Right cardiac atrium (tissue), 5 donors: ENCODE measurements at regions not wholly inside any gene's neighbourhood (a gene's known extent, or its start where the extent isn't known, plus 50 kb on each side); places are given as distances from the start of the nearest gene placed in this dataset.

ENCODE experiments used
- ATAC-seq, 2 donors: fragments of 200-7000 bp; cut with Tn5 transposase; one replicate each; pipeline versions ENCODE4 v1.8.0 to v1.9.1; 2020; ENCODE audit warnings: moderate library complexity in 2 of 2, mild to moderate bottlenecking in 1 of 2
- DNase-seq, 3 donors: peaks; one replicate each; pipeline ENCODE4 v3.0.0-alpha.2; 2020
- H3K27ac ChIP-seq: one replicate; pipeline ENCODE4 v1.5.1; 2013; ENCODE audit warnings: mild to moderate bottlenecking, low read length, control low read depth, moderate library complexity
- H3K27me3 ChIP-seq: one replicate; pipeline ENCODE4 v1.6.1; 2013; ENCODE audit not compliant: control insufficient read depth, insufficient read depth
- H3K4me1 ChIP-seq: one replicate; pipeline ENCODE4 v1.6.1; 2013; ENCODE audit warnings: low read length; ENCODE audit not compliant: control insufficient read depth, insufficient read depth
- H3K4me3 ChIP-seq: one replicate; pipeline ENCODE4 v1.5.1; 2013; ENCODE audit warnings: low read length, control low read depth
- H3K9me3 ChIP-seq: one replicate; pipeline ENCODE4 v1.6.1; 2013; ENCODE audit warnings: low read length; ENCODE audit not compliant: control insufficient read depth
- WGBS: extraction: QIAGEN DNeasy Blood & Tissue Kit; methylation state at CpG from one replicate; pipeline ENCODE4 v1.1.7; 2013; 5-methylcytosine and 5-hydroxymethylcytosine counted together
- intact Hi-C, 4 donors: fragments of 100-400 bp; cut with DNase I; formaldehyde crosslinking; loops; one replicate each; pipeline versions ENCODE4 v1.11.0 to v1.14.0; 2022 to 2023
- donor health status: healthy with polysubstance abuse.
- donor health status: DM: no; HTN: yes; CAD: no.
- donor health status: DM: no; HTN: no; CAD: no.
- donor health status: DM: no; HTN: yes; CAD: no; lungs with severe emphysema.
- donor health status: DM: yes; HTN: yes; CAD: no.

DNA sequence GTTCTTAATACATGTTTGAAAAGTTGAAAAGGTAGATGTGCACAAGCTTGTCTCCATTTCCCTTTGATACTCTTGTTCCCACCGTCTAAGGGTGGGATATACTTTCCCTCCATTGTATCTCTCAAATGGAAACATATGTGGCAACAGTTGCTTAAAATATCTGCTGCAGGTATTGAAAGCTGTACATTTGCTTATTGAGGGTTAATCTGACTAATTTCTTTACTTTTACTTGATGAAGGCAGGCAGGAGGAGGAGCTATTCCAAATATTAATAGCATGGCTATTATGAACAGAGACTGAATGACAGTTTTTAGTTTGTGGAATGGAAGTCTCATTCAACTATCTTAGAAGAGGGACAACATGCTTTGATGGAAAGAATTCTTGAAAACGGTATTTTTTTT is 103.8 kb downstream of the SLC10A2 start:
- Histone ChIP-seq H3K9me3 (no peaks in the 10 kb centered on the region), H3K4me3 (no peak overlapping the region), H3K4me1 (no peaks in the 10 kb centered on the region), H3K27ac (no peak overlapping the region), H3K27me3 (peaks cover 2% of the 10 kb centered on the region)
- ATAC-seq: no peak
- intact Hi-C loops: no loop called here
- DNase-seq: no peak
- WGBS: 77% methylated on average over 2 of the region's 2 CpGs

GRCh38 chr13:102960959-102961358 is 105.3 kb downstream of the SLC10A2 start:
- 82% methylated on average over 4 of the region's 4 CpGs for WGBS
- Histone ChIP-seq H3K4me1 (no peaks in the 10 kb centered on the region), H3K27me3 (peaks cover 2% of the 10 kb centered on the region), H3K4me3 (no peak overlapping the region), H3K9me3 (no peaks in the 10 kb centered on the region), H3K27ac (no peak overlapping the region)
- DNase-seq (no peak), ATAC-seq (no peak)
- intact Hi-C loops: no loop called here

GRCh38 chr13:102956449-102956848 is 109.8 kb downstream of the SLC10A2 start:
- WGBS: 60% methylated on average over 4 of the region's 4 CpGs
- H3K4me3 ChIP-seq: no peak overlapping the region
- H3K27me3 ChIP-seq: peaks cover 1% of the 10 kb centered on the region
- intact Hi-C loops: no loop called here
- H3K4me1 ChIP-seq: no peaks in the 10 kb centered on the region
- DNase-seq (no peak), ATAC-seq (no peak)
- H3K9me3 ChIP-seq: no peaks in the 10 kb centered on the region
- H3K27ac ChIP-seq: no peak overlapping the region

- no peak for ATAC-seq
- 94% methylated on average over 3 of the region's 3 CpGs for WGBS
- intact Hi-C loops: no loop called here
- Histone ChIP-seq H3K4me1 (no peaks in the 10 kb centered on the region), H3K27me3 (no peaks in the 10 kb centered on the region), H3K9me3 (no peaks in the 10 kb centered on the region), H3K4me3 (no peak overlapping the region), H3K27ac (no peak overlapping the region)
- no peak for DNase-seq
These were observed 108.5 kb downstream of the ERCC5 start for GRCh38 chr13:102954350-102954749.

- ATAC-seq (no peak), DNase-seq (peak in 1 of 3 donors; percentile 38)
- Histone ChIP-seq H3K9me3 (no peaks in the 10 kb centered on the region), H3K4me3 (no peak overlapping the region), H3K4me1 (no peaks in the 10 kb centered on the region), H3K27me3 (no peaks in the 10 kb centered on the region), H3K27ac (no peak overlapping the region)
- intact Hi-C loops: no loop called here
- 63% methylated on average over 9 of the region's 9 CpGs for WGBS
These were observed 106.0 kb downstream of the ERCC5 start for GRCh38 chr13:102951808-102952207.

- WGBS: 57% methylated on average over 8 of the region's 8 CpGs
- intact Hi-C loops: no loop called here
- H3K27me3 ChIP-seq: no peaks in the 10 kb centered on the region
- H3K27ac ChIP-seq: no peak overlapping the region
- peak; percentile 43 to 71 for ATAC-seq
- H3K4me1 ChIP-seq: no peaks in the 10 kb centered on the region
- no peaks in the 10 kb centered on the region for H3K9me3 ChIP-seq
- peak in 2 of 3 donors; percentile 39 to 52 for DNase-seq
- H3K4me3 ChIP-seq: no peak overlapping the region
These were observed 102.0 kb downstream of the ERCC5 start for GRCh38 chr13:102947745-102948405.

GRCh38 chr13:102945886-102946285 is 100.1 kb downstream of the ERCC5 start:
- WGBS: 91% methylated on average over 4 of the region's 4 CpGs
- H3K4me1 ChIP-seq: no peaks in the 10 kb centered on the region
- H3K27me3 ChIP-seq: no peaks in the 10 kb centered on the region
- H3K9me3 ChIP-seq: no peaks in the 10 kb centered on the region
- intact Hi-C loops: no loop called here
- no peak overlapping the region for H3K27ac ChIP-seq
- ATAC-seq (no peak), DNase-seq (no peak)
- no peak overlapping the region for H3K4me3 ChIP-seq

DNA sequence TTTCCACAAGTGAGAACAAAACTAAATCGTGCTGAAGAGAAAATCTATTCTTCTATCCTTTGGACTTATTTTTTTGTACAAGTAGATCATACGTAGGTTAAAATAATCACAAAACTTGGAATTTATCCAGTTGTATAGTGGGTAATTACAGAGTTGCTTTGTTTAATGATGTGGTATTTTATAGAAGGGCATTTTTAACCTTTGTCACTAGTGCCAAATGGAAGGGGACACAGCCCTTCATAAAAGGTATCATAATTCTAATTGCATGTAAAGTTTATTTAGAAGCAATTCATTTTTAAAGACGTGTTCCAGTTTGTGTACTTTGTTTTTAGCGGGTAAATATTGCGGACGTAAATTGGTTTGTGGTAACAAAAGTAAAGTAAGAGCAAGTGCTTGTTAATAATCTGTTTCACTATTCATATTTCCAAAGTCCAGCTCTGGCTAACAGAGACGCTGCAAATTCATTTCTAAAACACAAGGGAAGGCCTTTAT is 99.5 kb downstream of the ERCC5 start:
- Histone ChIP-seq H3K27ac (no peak overlapping the region), H3K9me3 (no peaks in the 10 kb centered on the region), H3K4me3 (no peak overlapping the region), H3K4me1 (no peaks in the 10 kb centered on the region), H3K27me3 (no peaks in the 10 kb centered on the region)
- 85% methylated on average over 7 of the region's 7 CpGs for WGBS
- intact Hi-C loops: no loop called here
- DNase-seq (no peak), ATAC-seq (no peak)

GRCh38 chr13:102944821-102945220 is 99.0 kb downstream of the ERCC5 start:
- H3K27me3 ChIP-seq: no peaks in the 10 kb centered on the region
- no peak for DNase-seq
- 81% methylated on average over 2 of the region's 2 CpGs for WGBS

DNA sequence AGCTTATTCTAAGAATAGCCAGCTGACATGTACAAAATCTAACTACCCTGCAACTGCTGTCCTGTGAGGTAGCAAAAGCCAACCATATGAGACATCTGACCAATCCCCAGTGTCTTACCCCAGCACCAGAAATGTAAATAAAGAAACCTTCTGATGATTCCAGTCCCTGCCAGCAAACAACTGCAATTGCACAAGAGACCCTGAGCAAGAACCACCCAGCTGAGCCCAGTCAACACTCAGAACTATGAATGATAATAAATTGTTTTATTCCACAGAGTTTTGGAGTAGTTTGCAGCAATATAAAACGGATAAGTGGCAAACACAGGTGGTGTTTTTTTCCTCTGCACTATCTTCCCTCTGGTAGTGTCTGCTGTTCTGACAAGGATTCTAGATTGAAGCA is 94.9 kb downstream of the ERCC5 start:
- Histone ChIP-seq H3K9me3 (no peaks in the 10 kb centered on the region), H3K27me3 (no peaks in the 10 kb centered on the region), H3K4me3 (no peak overlapping the region), H3K27ac (no peak overlapping the region), H3K4me1 (no peaks in the 10 kb centered on the region)
- ATAC-seq: no peak
- DNase-seq: no peak
- WGBS: 90% methylated on average over 1 of the region's 1 CpG
- intact Hi-C loops: no loop called here

More at GRCh38 chr13:102944821-102945220, 99.0 kb downstream of the ERCC5 start:
- ATAC-seq: no peak
- Histone ChIP-seq H3K4me3 (no peak overlapping the region), H3K9me3 (no peaks in the 10 kb centered on the region), H3K27ac (no peak overlapping the region), H3K4me1 (no peaks in the 10 kb centered on the region)
- intact Hi-C loops: no loop called here

DNA sequence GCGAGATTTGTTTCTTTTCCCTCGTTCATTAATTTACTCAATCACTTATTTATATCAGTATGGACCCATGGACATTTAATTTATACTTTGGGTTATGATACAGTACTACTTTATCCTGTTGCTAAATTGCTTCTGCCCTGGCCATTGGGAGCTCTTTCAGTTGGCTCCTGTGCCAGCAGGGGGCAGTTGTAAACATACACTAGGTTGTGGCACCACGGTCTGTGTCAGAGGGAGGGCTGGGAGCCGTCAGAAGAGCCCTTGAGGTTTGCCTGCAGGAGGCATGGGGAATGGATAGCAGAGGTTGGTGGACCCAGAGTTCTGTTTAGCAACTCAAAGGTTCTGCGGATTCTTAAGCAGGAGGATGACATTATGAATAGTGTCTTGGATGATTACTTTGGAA is 94.3 kb downstream of the ERCC5 start:
- no peak overlapping the region for H3K27ac ChIP-seq
- no peak for ATAC-seq
- no peak for DNase-seq
- H3K4me3 ChIP-seq: no peak overlapping the region
- intact Hi-C loops: no loop called here
- H3K27me3 ChIP-seq: no peaks in the 10 kb centered on the region
- H3K9me3 ChIP-seq: no peaks in the 10 kb centered on the region
- H3K4me1 ChIP-seq: no peaks in the 10 kb centered on the region
- 77% methylated on average over 5 of the region's 5 CpGs for whole genome bisulfite sequencing

GRCh38 chr13:102935896-102936321 is 90.1 kb downstream of the ERCC5 start:
- Histone ChIP-seq H3K9me3 (no peaks in the 10 kb centered on the region), H3K27me3 (no peaks in the 10 kb centered on the region), H3K27ac (no peak overlapping the region), H3K4me1 (no peaks in the 10 kb centered on the region), H3K4me3 (no peak overlapping the region)
- WGBS: 47% methylated on average over 2 of the region's 2 CpGs
- DNase-seq (no peak), ATAC-seq (no peak)
- intact Hi-C loops: no loop called here
